ENCODE measurements at regions not wholly inside any gene's neighbourhood (a gene's known extent, or its start where the extent isn't known, plus 50 kb on each side); places are given as distances from the start of the nearest gene placed in this dataset.

GRCh38 chr22:47354668-47355387 lies 592.4 kb downstream of the TBC1D22A start:
- TF ChIP-seq, protein P1, sequence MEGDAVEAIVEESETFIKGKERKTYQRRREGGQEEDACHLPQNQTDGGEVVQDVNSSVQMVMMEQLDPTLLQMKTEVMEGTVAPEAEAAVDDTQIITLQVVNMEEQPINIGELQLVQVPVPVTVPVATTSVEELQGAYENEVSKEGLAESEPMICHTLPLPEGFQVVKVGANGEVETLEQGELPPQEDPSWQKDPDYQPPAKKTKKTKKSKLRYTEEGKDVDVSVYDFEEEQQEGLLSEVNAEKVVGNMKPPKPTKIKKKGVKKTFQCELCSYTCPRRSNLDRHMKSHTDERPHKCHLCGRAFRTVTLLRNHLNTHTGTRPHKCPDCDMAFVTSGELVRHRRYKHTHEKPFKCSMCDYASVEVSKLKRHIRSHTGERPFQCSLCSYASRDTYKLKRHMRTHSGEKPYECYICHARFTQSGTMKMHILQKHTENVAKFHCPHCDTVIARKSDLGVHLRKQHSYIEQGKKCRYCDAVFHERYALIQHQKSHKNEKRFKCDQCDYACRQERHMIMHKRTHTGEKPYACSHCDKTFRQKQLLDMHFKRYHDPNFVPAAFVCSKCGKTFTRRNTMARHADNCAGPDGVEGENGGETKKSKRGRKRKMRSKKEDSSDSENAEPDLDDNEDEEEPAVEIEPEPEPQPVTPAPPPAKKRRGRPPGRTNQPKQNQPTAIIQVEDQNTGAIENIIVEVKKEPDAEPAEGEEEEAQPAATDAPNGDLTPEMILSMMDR (IDR thresholded peaks at IDR 0.05) = no peak
- TF ChIP-seq ZFX (IDR thresholded peaks at IDR 0.05; ENCODE audit: borderline replicate concordance) = no peak
